ENCODE measurements at regions not wholly inside any gene's neighbourhood (a gene's known extent, or its start where the extent isn't known, plus 50 kb on each side); places are given as distances from the start of the nearest gene placed in this dataset.

DNA sequence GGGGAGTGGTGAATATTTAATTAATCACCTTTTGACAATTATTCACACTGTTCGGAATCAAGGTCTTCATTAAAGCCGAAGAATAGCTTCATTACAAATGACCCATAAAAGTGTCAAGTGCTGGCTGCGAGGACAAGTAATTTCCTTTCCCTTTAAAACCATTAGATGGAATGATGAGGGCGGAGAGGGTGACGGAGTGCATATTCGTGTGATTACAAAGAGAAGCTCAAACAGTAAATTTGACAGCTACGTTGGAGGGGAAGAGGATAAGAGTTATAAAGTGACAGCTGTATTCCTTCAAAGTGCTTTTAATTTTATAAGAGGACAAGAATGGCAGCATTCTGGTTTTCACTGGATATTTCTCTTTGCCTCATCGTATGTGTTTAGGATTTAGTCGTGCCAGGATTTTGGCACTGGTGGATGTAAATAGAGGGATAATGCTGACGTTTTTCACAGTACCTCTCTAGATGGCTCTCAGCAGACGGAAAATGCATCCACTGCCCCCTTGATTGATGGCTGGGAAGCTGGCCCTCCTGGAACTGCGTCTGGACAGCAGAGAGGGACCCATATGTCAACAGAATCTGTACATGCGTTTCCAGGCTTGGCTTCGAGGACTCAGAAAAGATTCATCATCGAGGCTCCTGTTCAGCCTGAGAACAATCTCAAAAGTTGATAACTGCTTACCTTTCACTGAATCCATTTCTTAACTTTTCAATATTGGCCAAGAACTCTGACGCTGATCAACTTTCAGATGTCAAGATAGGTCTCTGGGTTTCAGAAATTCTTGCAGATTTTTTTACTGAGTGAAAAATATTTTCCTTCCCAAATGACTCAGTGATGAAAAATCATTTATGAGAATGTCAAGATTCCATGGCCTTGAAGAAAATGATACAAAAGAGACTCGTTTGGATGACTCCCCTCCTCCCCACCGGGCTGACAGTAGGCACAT lies 50.4 kb upstream of the IRX2 start:
- TF ChIP-seq, protein P1, sequence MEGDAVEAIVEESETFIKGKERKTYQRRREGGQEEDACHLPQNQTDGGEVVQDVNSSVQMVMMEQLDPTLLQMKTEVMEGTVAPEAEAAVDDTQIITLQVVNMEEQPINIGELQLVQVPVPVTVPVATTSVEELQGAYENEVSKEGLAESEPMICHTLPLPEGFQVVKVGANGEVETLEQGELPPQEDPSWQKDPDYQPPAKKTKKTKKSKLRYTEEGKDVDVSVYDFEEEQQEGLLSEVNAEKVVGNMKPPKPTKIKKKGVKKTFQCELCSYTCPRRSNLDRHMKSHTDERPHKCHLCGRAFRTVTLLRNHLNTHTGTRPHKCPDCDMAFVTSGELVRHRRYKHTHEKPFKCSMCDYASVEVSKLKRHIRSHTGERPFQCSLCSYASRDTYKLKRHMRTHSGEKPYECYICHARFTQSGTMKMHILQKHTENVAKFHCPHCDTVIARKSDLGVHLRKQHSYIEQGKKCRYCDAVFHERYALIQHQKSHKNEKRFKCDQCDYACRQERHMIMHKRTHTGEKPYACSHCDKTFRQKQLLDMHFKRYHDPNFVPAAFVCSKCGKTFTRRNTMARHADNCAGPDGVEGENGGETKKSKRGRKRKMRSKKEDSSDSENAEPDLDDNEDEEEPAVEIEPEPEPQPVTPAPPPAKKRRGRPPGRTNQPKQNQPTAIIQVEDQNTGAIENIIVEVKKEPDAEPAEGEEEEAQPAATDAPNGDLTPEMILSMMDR (IDR thresholded peaks at IDR 0.05), result no peak
- TF ChIP-seq EZH2 (IDR thresholded peaks at IDR 0.05; ENCODE audit: borderline replicate concordance, insufficient read depth, low read depth, low read length, poor library complexity, severe bottlenecking), result no peak
